RPMI7951 (cell line): ENCODE measurements at regions not wholly inside any gene's neighbourhood (a gene's known extent, or its start where the extent isn't known, plus 50 kb on each side); places are given as distances from the start of the nearest gene placed in this dataset.
A peak's percentile ranks its signal among the peaks of the same experiment; 100 is the strongest.
"Not testable (repeated sequence)": the region's sequence is repeated elsewhere in the genome, so short reads cannot be mapped to it uniquely, and the experiment has no call there.

Experiments
- DNase-seq: peaks from one replicate; pipeline ENCODE4 v3.0.0-alpha.2; 2012; ENCODE audit warnings: low read depth

- DNase-seq, result no peak
Measured at GRCh38 chr1:22196041-22196440, 53.1 kb upstream of the WNT4 start.

DNA sequence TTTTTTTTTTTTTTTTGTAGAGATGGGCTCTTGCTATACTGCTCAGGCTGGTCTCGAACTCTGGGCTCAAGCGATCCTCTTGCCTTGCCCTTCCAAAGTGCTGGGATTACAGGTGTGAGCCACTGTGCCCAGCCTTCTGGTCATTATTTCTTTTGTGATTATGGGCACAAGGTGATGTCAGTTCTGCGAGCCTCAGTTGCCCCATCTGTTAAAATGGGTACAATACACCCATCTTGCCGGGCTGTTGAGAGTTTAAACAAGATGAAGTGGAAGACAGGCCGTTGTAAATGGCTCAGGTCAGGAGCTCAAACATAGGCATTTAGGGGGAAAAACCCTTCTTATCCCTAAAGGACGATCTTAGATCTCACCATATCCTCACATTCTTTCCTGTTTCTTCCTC is 53.7 kb upstream of the WNT4 start:
- DNase-seq, result no peak

DNA sequence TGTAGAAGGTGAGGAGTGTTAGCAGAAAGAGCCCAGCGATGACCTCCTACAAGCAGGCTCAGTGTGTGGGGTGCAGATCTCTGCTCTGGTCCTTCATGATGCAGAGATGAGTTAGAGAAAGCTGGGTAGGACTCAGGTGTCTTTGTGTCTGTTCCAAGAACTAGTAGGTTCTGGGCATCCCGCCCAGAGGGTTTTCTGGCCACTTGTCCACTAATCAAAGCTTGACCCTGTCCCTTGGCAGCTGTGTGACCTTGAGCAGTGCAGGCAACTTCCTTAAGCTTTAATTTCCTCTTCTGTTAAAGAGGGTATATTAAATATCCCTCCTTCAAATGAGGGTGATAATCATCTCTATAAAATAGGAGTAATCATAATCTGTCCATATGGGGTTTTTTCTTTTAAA is 54.7 kb upstream of the WNT4 start:
- DNase-seq, result no peak

DNA sequence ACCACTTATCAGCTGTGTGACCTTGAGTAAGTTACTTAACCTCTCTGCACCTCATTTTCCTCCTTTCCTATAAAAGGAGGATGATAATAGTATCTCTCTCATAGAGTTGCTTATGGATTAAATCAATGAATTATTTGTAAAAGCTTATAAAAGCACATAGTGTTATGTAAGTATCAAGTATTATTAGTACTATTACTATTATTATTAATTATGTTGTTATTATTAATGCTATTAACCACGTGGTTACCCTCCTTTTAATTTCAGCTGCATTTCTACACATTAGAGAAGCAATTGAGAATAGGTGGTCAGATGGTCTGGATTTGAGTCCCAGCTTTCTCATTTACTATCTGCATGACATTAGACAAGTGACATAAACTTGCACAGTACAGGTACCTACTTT is 58.1 kb upstream of the WNT4 start:
- no peak for DNase-seq

GRCh38 chr1:22203335-22203734 is 60.4 kb upstream of the WNT4 start:
- no peak for DNase-seq

- no peak for DNase-seq
Measured at GRCh38 chr1:22204057-22204840, 61.4 kb upstream of the WNT4 start.

DNA sequence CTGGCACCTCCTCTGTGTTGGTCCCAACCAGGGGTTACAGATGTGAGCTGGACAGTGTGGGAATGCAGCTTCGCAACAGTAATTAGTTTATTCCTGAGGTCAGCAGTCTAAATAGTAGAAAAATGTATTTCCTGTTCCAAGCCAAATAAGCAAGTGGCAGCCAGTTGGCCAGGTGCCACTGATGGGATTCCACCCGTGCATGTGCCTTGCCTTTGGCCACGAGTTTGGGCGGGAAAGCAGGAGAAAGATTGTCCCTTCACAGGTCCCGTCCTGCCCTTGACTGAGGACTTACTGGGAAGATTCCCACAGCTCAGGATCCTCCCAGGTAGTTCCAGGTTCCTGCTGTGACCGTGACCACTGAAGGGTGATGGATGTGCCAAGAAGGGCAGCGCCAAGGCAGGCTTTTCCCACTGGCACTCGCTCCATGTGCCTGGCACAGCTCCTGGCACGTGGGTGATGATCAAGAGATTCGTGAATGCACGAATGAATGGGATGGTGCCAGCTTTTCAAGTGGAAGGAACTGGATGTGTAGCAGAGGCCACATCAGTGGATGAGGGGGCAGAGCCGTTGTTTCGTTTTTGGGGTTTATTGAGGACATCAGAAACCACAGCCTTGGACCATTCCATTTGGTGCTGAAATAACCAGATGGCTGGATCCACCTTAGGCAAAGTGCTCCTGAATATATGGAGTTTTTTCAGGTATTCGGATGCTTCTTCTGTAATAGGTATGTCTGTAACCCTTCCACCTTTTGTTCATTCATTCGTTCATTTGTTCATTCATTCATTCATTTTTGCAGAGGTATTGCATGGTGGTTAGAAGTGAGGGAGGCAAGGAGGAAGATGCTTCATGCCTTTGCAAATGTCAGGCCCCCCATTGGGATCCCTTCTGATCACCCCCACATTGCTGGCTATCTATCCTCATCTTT is 62.4 kb upstream of the WNT4 start:
- DNase-seq, result peak; percentile 36

DNA sequence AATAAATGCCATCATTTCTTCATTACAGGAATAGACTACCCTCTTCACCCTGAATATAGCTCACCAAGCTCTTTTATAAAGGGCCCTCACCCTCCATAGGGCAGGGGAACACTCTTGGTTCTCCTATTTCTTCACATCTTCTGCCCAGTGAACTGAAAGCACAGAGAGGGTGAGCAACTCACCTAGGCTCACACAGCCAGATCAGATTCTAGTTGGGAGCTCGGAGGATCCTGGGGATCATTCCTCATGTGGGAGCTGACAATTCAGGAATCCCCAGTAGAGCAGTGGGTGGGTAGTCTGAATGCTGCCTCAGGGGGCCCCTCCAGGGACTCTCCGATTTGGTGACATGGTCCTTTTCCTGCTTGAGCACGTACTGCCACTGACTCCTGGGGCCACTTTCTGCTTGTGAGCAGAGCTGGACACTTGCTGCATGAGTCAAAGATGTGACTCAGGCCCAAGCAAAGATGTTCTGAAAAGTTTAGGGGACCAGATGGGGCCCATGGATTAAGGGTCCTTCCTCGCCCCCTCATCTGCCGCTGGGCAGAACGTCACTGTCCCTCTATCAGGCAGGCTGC is 63.7 kb upstream of the WNT4 start:
- no peak for DNase-seq

DNA sequence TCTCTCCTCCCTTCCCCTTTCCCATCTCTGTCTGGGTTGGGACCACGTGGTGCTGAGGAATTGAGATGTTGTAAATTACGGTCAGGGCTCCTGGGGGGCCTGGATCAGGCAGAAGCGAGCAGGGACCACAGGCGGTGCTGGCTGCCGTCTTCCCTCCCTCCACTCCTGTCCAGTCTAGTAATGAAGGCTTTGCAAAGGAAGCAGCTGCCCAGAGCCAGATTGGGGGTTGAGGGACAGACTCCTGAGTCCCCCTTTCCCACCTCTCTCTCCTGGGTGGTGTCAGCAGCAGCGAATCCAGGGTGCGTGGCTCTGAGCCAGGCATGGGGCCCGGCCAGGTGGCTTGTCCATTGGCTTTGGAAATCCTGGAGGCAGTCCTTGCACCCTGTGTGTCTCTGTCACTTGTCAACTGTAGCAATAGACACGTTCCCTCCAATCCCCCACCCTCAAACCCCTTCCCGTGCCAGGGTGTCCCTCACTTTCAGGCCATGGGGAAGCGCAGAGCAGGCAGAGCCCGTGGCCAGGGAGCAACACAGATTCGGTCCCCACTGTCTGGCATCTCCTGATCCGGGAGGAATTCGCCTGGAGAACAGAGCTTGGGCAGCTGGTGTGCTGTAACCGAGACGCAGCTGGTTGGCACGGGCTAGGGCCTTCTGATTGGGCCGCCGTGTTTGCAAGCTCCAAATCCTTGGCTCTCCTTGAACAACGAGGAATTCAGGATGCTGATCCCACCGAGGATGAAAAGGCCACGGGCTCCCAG is 64.8 kb upstream of the WNT4 start:
- DNase-seq, result no peak

DNA sequence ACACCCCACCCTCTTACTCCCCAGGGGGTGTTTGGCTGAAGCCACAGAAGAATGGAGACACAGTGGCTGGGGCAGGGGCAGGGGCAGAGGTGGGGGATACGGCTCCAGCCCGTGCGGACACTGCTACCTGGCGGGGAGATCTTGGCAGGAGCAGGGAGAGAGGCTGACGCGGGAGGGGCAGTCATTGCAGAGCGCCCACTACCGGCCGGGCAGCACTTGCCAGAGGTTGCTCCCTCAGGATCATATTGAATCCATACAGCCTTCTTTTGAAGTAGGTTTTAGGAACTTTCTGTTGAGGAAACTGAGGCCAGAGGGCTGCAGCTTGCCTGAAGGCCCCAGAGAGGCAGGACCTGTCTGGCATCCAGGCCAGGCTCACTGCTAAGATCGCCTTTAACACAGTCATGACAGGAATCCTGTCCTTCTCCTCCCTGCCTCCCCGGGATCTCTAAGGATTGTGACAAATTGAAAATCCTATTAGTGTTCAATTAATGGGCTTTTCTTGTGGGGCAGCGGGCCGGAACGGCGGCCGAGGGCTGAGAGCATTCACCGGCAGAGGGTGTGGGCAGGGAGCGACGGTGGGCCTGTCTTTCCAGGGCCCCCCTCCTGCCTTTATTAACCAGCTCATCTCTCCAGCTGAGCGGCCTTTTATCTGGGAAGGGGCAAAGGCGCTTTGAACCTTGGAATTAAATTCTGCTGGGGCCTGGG is 65.5 kb upstream of the WNT4 start:
- no peak for DNase-seq

DNA sequence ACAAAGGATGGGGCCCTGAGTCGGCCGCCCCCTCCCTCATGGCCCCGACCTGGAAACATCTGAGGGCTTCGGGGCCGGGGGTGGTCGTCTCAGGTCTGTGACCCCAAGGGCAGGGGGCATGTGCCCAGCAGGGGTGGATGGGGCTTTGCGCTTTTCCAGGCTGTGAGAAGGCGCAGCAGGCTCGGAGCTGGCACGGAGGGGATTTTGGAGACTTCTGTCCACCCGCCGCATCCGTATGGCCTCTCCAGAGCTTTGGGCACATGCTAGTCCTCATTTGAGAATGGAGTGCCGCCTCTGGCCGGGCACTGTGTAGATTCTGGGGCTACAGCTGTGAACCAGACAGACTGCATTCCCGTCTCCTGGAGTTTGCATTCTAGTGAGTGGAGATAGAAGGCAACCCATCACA is 66.1 kb upstream of the WNT4 start:
- no peak for DNase-seq

DNA sequence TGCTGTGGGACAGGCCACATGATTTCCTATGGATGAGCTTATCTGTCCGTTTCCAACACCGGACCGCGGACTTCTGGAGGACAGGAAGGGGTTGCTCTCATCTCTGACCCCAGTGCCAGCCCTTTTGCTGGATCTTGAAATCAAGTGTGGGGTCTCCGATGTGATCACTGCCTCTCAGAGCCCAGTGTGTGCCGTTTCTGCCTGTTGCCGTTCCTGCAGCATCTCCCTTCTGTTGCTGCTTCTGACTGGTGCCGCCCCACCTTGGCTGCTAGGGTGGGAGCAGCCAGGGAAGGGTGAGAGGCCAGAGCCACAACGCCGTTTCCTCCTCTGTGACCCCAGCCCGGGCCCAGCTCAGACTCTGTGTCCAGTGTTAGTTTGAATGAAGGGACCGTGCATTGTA is 67.3 kb upstream of the WNT4 start:
- DNase-seq, result no peak

DNA sequence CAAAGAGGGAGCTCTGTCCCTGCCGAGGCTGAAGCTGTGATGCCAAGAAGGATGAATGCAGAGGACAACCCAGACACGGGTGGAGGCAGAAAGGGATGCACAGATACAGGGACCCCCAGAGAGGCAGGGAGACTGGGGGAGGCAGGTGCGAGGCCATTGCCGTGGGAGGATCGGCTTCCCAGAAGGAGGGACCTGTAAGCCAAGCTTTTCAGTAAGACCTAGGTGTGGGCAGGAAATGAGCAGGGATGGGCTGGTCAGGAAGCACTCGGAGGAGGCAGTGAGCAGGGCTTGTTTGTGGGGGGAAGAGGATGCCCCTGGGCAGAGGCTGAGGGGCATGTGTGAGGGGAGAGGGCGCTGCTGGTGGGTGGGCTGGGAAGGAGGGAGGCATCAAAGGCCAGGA is 67.7 kb upstream of the WNT4 start:
- DNase-seq, result no peak

- DNase-seq, result not testable (repeated sequence)
Measured at GRCh38 chr1:22211459-22211858, 68.6 kb upstream of the WNT4 start.

DNA sequence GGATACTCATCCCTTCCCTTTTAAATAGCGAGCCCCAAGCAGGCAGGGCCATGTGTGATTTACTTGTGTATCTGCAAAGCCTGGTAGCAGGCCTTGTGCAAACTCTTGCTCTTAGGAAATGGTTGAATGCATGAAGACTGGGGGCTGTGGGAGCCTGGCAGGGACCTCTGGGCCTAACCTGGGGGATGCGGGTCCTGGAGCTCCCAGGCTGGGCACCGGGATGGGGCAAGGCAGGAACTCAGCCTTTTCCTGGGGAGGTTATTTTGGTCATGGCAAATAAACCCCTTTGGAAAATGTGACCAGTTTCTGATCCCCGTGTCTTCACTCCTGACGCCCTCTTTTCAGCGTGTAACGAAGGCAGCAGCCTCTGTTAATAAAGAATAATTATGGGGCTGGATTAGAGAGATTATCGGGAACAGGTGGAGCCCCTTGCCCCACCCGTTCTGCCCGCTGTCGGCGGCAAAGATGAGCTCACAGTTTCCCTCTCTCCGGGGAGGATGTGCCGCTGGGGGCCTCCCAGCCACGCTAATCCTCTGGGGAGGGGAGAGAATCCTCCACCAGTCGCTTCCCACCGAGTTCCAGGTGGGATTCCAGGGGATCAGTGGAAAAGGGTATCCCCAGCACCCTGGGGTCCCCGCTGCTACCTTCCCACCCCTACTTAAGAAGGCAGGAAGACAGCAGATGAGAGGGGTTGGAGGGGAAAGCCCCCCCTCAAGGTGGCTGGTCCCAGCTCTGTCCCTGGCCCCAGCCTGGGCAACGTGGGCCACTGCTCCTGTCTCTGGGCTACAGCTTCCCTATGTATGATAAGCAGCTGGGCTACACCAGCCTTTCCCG is 69.7 kb upstream of the WNT4 start:
- no peak for DNase-seq

GRCh38 chr1:22216210-22216883 is 73.5 kb upstream of the WNT4 start:
- DNase-seq, result no peak

- no peak for DNase-seq
Measured at GRCh38 chr1:22216966-22217365, 74.1 kb upstream of the WNT4 start.

GRCh38 chr1:22217811-22218460 is 75.0 kb upstream of the WNT4 start:
- no peak for DNase-seq

DNA sequence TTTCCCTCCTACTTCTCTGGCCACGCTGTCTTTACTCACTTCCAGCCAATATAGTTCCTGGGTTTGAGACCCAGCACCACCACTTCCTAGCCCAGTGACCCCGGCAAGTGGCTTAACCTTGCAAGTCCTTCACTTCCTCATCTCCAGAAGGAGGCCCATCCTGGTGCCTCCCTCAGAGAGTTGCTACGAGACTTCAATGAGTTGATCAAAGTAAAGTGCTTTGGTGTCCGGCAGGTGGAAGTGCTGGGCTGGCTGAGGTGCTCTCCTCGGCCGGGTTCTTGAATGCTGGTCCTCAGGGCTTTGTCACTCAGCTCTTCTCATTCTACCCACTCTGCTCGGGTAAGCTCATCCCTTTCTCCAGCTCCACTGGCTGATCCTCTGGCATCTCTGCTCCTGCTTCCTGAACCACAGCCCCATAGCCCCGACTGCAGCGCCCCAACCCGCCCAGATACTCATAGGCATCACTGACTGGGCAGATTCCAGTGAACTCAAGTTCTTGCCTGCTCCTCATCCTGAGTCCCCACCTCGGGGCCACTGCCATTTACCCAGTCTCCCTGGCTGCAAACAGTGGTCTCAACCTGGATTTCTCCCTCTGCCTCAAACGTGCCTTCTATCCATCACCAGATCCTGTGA is 75.8 kb upstream of the WNT4 start:
- no peak for DNase-seq
